Kidney epithelial cell (primary cell): ENCODE measurements at regions not wholly inside any gene's neighbourhood (a gene's known extent, or its start where the extent isn't known, plus 50 kb on each side); places are given as distances from the start of the nearest gene placed in this dataset.
A peak's percentile ranks its signal among the peaks of the same experiment; 100 is the strongest.

Experiments used
- DNase-seq: peaks from one replicate; pipeline ENCODE4 v3.0.0-alpha.2; 2010; ENCODE audit warnings: low read depth
- H3K27me3 ChIP-seq: 2 replicates; pipeline ENCODE4 v1.6.0; 2011; ENCODE audit warnings: low read length; ENCODE audit not compliant: control insufficient read depth, insufficient read depth
- H3K36me3 ChIP-seq: 2 replicates; pipeline ENCODE4 v1.5.1; 2011; ENCODE audit warnings: low read length; ENCODE audit not compliant: control insufficient read depth, insufficient read depth
- H3K4me3 ChIP-seq: 2 replicates; pipeline ENCODE4 v1.5.1; 2011; ENCODE audit warnings: low read depth, mild to moderate bottlenecking, control low read depth, low read length
- CTCF ChIP-seq: IDR thresholded peaks from 2 replicates; pipeline ENCODE4 v1.5.1; 2011; ENCODE audit warnings: mild to moderate bottlenecking, moderate library complexity, low read length, control low read depth, inconsistent platforms; ENCODE audit not compliant: insufficient read depth, poor library complexity, severe bottlenecking

DNA sequence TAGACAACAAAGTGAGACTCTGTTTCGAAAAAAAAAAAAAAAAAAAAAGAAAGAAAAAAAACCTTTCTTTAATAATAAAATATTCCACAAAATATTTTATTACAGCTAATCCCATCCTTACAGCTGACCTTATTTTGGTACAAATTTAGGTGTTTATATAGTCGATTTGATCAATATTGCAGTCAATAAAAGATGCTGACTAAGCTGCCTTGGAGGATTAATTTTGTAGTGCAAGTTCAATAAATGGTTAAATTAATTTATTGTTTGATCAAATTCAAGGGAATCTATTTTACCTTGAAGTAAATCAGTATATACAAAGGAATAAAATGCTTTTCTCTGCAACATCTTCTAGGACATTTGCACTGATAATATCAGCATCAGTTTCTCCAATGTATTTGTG lies 1764.3 kb downstream of the NCAM2 start:
- no peak for DNase-seq
- Histone ChIP-seq H3K36me3 (no peaks in the 10 kb centered on the region), H3K4me3 (no peak overlapping the region), H3K27me3 (no peaks in the 10 kb centered on the region)
- no peak for TF ChIP-seq CTCF

GRCh38 chr21:22763442-22763841 lies 1765.2 kb downstream of the NCAM2 start:
- DNase-seq = no peak
- Histone ChIP-seq H3K4me3 (no peak overlapping the region), H3K36me3 (no peaks in the 10 kb centered on the region), H3K27me3 (no peaks in the 10 kb centered on the region)
- TF ChIP-seq CTCF = no peak

GRCh38 chr21:22764222-22764621 lies 1766.0 kb downstream of the NCAM2 start:
- no peak for TF ChIP-seq CTCF
- Histone ChIP-seq H3K27me3 (no peaks in the 10 kb centered on the region), H3K36me3 (no peaks in the 10 kb centered on the region), H3K4me3 (no peak overlapping the region)
- DNase-seq = no peak

GRCh38 chr21:22791376-22791775 lies 1793.2 kb downstream of the NCAM2 start:
- no peak for TF ChIP-seq CTCF
- Histone ChIP-seq H3K36me3 (no peaks in the 10 kb centered on the region), H3K4me3 (no peak overlapping the region), H3K27me3 (no peaks in the 10 kb centered on the region)
- DNase-seq = no peak

- peak; percentile 1 for DNase-seq
- peak; percentile 42 for TF ChIP-seq CTCF
Measured at GRCh38 chr21:22791986-22792560, 1793.9 kb downstream of the NCAM2 start.

GRCh38 chr21:22795091-22795490 lies 1796.9 kb downstream of the NCAM2 start:
- Histone ChIP-seq H3K36me3 (no peaks in the 10 kb centered on the region), H3K4me3 (no peak overlapping the region), H3K27me3 (no peaks in the 10 kb centered on the region)
- TF ChIP-seq CTCF = no peak
- DNase-seq = no peak

More at GRCh38 chr21:22791986-22792560, 1793.9 kb downstream of the NCAM2 start:
- Histone ChIP-seq H3K4me3 (no peak overlapping the region), H3K36me3 (no peaks in the 10 kb centered on the region), H3K27me3 (no peaks in the 10 kb centered on the region)
